ENCODE measurements at regions not wholly inside any gene's neighbourhood (a gene's known extent, or its start where the extent isn't known, plus 50 kb on each side); places are given as distances from the start of the nearest gene placed in this dataset.
A peak's percentile ranks its signal among the peaks of the same experiment; 100 is the strongest.

GRCh38 chr21:35853321-35854239 is 206.7 kb downstream of the SETD4 start:
- Histone ChIP-seq H3K27ac (ENCODE audit: low read depth in 1 of 2, low read length in 1 of 2) (no peak overlapping the region), H3K27me3 (ENCODE audit: control insufficient read depth in 3 of 3, insufficient read depth in 3 of 3, low read length in 2 of 3) (no peaks in the 10 kb centered on the region), H3K36me3 (ENCODE audit: control insufficient read depth in 4 of 4, insufficient read depth in 4 of 4, low read length in 4 of 4) (no peaks in the 10 kb centered on the region), H3K9ac (ENCODE audit: insufficient read depth in 1 of 2, low read length in 2 of 2) (no peak overlapping the region), H3K4me3 (no peak overlapping the region), H3K4me1 (ENCODE audit: control insufficient read depth in 5 of 5, insufficient read depth in 5 of 5, low read length in 5 of 5) (peaks cover 0 to 4% (median 0%) of the 10 kb centered on the region in 5 donors), H3K9me3 (ENCODE audit: control insufficient read depth in 4 of 4, insufficient read depth in 3 of 4, low read length in 3 of 4) (no peaks in the 10 kb centered on the region)
- no peak for DNase-seq
- no peak for ATAC-seq (ENCODE audit: insufficient read depth, low FRiP score)
- TF ChIP-seq CTCF (IDR thresholded peaks at IDR 0.05; ENCODE audit: control extremely low read depth, extremely low read depth) = no peak
- WGBS, 2 donors = 75 to 80% methylated on average over 9 of the region's 9 CpGs

GRCh38 chr21:35852820-35853219 is 207.5 kb downstream of the SETD4 start:
- DNase-seq (no peak), ATAC-seq (ENCODE audit: insufficient read depth, low FRiP score) (no peak)
- TF ChIP-seq CTCF (IDR thresholded peaks at IDR 0.05; ENCODE audit: control extremely low read depth, extremely low read depth) = no peak
- Histone ChIP-seq H3K9ac (ENCODE audit: insufficient read depth in 1 of 2, low read length in 2 of 2) (no peak overlapping the region), H3K27me3 (ENCODE audit: control insufficient read depth in 3 of 3, insufficient read depth in 3 of 3, low read length in 2 of 3) (no peaks in the 10 kb centered on the region), H3K4me1 (ENCODE audit: control insufficient read depth in 5 of 5, insufficient read depth in 5 of 5, low read length in 5 of 5) (peaks cover 0 to 4% (median 0%) of the 10 kb centered on the region in 5 donors), H3K27ac (ENCODE audit: low read depth in 1 of 2, low read length in 1 of 2) (no peak overlapping the region), H3K4me3 (no peak overlapping the region), H3K36me3 (ENCODE audit: control insufficient read depth in 4 of 4, insufficient read depth in 4 of 4, low read length in 4 of 4) (no peaks in the 10 kb centered on the region), H3K9me3 (ENCODE audit: control insufficient read depth in 4 of 4, insufficient read depth in 3 of 4, low read length in 3 of 4) (no peaks in the 10 kb centered on the region)
- 77 to 82% methylated on average over 2 of the region's 2 CpGs for WGBS, 2 donors

GRCh38 chr21:35850542-35851103 is 209.7 kb downstream of the SETD4 start:
- DNase-seq = no peak
- H3K27ac ChIP-seq (ENCODE audit: low read depth in 1 of 2, low read length in 1 of 2) = peak overlapping the region in 1 of 2 donors; percentile 49
- WGBS, 2 donors = 77 to 94% methylated on average over 9 of the region's 9 CpGs

More at GRCh38 chr21:35850542-35851103, 209.7 kb downstream of the SETD4 start:
- Histone ChIP-seq H3K9me3 (ENCODE audit: control insufficient read depth in 4 of 4, insufficient read depth in 3 of 4, low read length in 3 of 4) (no peaks in the 10 kb centered on the region), H3K27me3 (ENCODE audit: control insufficient read depth in 3 of 3, insufficient read depth in 3 of 3, low read length in 2 of 3) (no peaks in the 10 kb centered on the region), H3K4me3 (no peak overlapping the region), H3K4me1 (ENCODE audit: control insufficient read depth in 5 of 5, insufficient read depth in 5 of 5, low read length in 5 of 5) (peaks cover 0 to 4% (median 0%) of the 10 kb centered on the region in 5 donors), H3K36me3 (ENCODE audit: control insufficient read depth in 4 of 4, insufficient read depth in 4 of 4, low read length in 4 of 4) (no peaks in the 10 kb centered on the region), H3K9ac (ENCODE audit: insufficient read depth in 1 of 2, low read length in 2 of 2) (no peak overlapping the region)
- ATAC-seq (ENCODE audit: insufficient read depth, low FRiP score) = no peak
- TF ChIP-seq CTCF (IDR thresholded peaks at IDR 0.05; ENCODE audit: control extremely low read depth, extremely low read depth) = no peak
